H1 (cell line): ENCODE measurements at regions not wholly inside any gene's neighbourhood (a gene's known extent, or its start where the extent isn't known, plus 50 kb on each side); places are given as distances from the start of the nearest gene placed in this dataset.

Experiments used
- CTCF ChIA-PET: fragments of 300-600 bp; sonication (Branson Sonifier 250); formaldehyde crosslinking; loops from one replicate; lab custom pipeline; 2021; ENCODE audit not compliant: partially characterized antibody; lab: Charles Lee
- POLR2A ChIA-PET: fragments of 300-600 bp; sonication (Branson Sonifier 250); formaldehyde crosslinking; loops from one replicate; lab custom pipeline; 2021; ENCODE audit warnings: inconsistent platforms; ENCODE audit not compliant: partially characterized antibody; lab: Charles Lee
- DNase-seq, 2 experiments: peaks; one replicate each; pipeline versions ENCODE4 v3.0.0 to v3.0.0-alpha.2; 2010 to 2022; ENCODE audit warnings: low spot score in 2 of 2, low read depth in 1 of 2, mixed read lengths in 1 of 2
- FAIRE-seq: peaks from 2 replicates; lab custom pipeline; 2011; peaks lifted over from hg19 to GRCh38; lab: Jason Lieb, UNC
- H2AFZ ChIP-seq: 2 replicates; pipeline ENCODE4 v1.8.1; 2012; ENCODE audit warnings: low read length, inconsistent platforms
- H2AK5ac ChIP-seq: 2 replicates; pipeline ENCODE4 v1.6.1; 2013; ENCODE audit warnings: low read depth, low read length
- H2BK120ac ChIP-seq: replicated peaks from 2 replicates; pipeline ENCODE3; 2013; ENCODE audit warnings: low read depth, low read length, inconsistent platforms
- H2BK12ac ChIP-seq: 2 replicates; pipeline ENCODE4 v1.6.1; 2013; ENCODE audit warnings: low read depth, low read length
- H2BK15ac ChIP-seq: 2 replicates; pipeline ENCODE4 v1.6.1; 2013; ENCODE audit warnings: low read length
- H2BK20ac ChIP-seq: 2 replicates; pipeline ENCODE4 v1.6.1; 2013; ENCODE audit warnings: low read length
- H2BK5ac ChIP-seq: 2 replicates; pipeline ENCODE4 v1.6.1; 2013; ENCODE audit warnings: low read depth, low read length
- H3K14ac ChIP-seq: 2 replicates; pipeline ENCODE4 v1.6.1; 2013; ENCODE audit warnings: inconsistent platforms; ENCODE audit not compliant: insufficient read length
- H3K18ac ChIP-seq: 2 replicates; pipeline ENCODE4 v1.6.1; 2013; ENCODE audit warnings: low read length; ENCODE audit errors: extremely low read depth
- H3K23ac ChIP-seq: 2 replicates; pipeline ENCODE4 v1.6.1; 2013; ENCODE audit warnings: inconsistent platforms; ENCODE audit not compliant: insufficient read length
- H3K23me2 ChIP-seq: 2 replicates; pipeline ENCODE4 v1.6.1; 2013; ENCODE audit warnings: low read depth, low read length
- H3K27ac ChIP-seq: 2 replicates; pipeline ENCODE4 v1.6.1; 2011; ENCODE audit warnings: low read depth, low read length, inconsistent platforms
- H3K27me3 ChIP-seq, 4 experiments: replicated peaks in 1 of 4; 1 replicate in 1 of 4; 2 replicates in 3 of 4; pipeline versions ENCODE4 v1.6.1 to v1.8.1; 2011 to 2013; ENCODE audit warnings: low read length in 3 of 4, mild to moderate bottlenecking in 3 of 4, inconsistent platforms in 2 of 4, mixed read lengths in 2 of 4, moderate library complexity in 1 of 4; ENCODE audit not compliant: control insufficient read depth in 3 of 4, insufficient read depth in 3 of 4; ENCODE audit errors: extremely low read depth in 1 of 4
- H3K36me3 ChIP-seq, 4 experiments: 2 replicates each; pipeline versions ENCODE4 v1.6.1 to v1.8.1; 2011 to 2013; ENCODE audit warnings: mild to moderate bottlenecking in 4 of 4, low read length in 3 of 4, moderate library complexity in 2 of 4, control low read depth in 1 of 4, inconsistent platforms in 1 of 4; ENCODE audit not compliant: insufficient read depth in 4 of 4, control insufficient read depth in 2 of 4
- H3K4ac ChIP-seq: replicated peaks from 2 replicates; pipeline ENCODE3; 2013; ENCODE audit warnings: low read length, low read depth, mixed read lengths, inconsistent platforms; ENCODE audit not compliant: insufficient read length
- H3K4me1 ChIP-seq, 4 experiments: replicated peaks in 1 of 4; 1 replicate in 1 of 4; 2 replicates in 3 of 4; pipeline versions ENCODE4 v1.6.1 to v1.8.1; 2011 to 2013; ENCODE audit warnings: low read length in 3 of 4, inconsistent platforms in 2 of 4, mixed read lengths in 1 of 4; ENCODE audit not compliant: insufficient read depth in 4 of 4, control insufficient read depth in 3 of 4
- H3K4me2 ChIP-seq, 2 experiments: 2 replicates each; pipeline versions ENCODE4 v1.6.1 to v1.8.1; 2011 to 2013; ENCODE audit warnings: low read depth in 2 of 2, low read length in 2 of 2, control low read depth in 1 of 2, inconsistent platforms in 1 of 2, mild to moderate bottlenecking in 1 of 2; ENCODE audit not compliant: insufficient read depth in 1 of 2
- H3K4me3 ChIP-seq, 4 experiments: fragments of 200-600, 300-600 bp in 1 of 4; sonication (generic), shearing (Covaris generic), sonication (Bioruptor Twin) in 1 of 4; 2 replicates each; pipeline versions ENCODE4 v1.5.1 to v1.8.1; 2011 to 2016; ENCODE audit warnings: low read length in 4 of 4, low read depth in 3 of 4, control low read depth in 2 of 4, inconsistent platforms in 2 of 4, mild to moderate bottlenecking in 2 of 4, mixed read lengths in 1 of 4, moderate library complexity in 1 of 4; ENCODE audit not compliant: insufficient read depth in 2 of 4; ENCODE audit errors: extremely low read depth in 1 of 4
- H3K56ac ChIP-seq: replicated peaks from 2 replicates; pipeline ENCODE3; 2013; ENCODE audit warnings: low read depth, mild to moderate bottlenecking, mixed read lengths, low read length, inconsistent platforms; ENCODE audit not compliant: insufficient read length
- H3K79me1 ChIP-seq: 2 replicates; pipeline ENCODE4 v1.6.1; 2013; ENCODE audit warnings: low read depth, low read length, control low read depth
- H3K79me2 ChIP-seq, 2 experiments: 2 replicates each; pipeline versions ENCODE4 v1.6.1 to v1.8.1; 2012 to 2013; ENCODE audit warnings: low read length in 2 of 2, mild to moderate bottlenecking in 2 of 2, inconsistent platforms in 1 of 2; ENCODE audit not compliant: insufficient read depth in 2 of 2, control insufficient read depth in 1 of 2
- H3K9ac ChIP-seq, 4 experiments: replicated peaks in 1 of 4; 1 replicate in 1 of 4; 2 replicates in 3 of 4; pipeline versions ENCODE4 v1.6.1 to v1.8.1; 2011 to 2013; ENCODE audit warnings: low read depth in 3 of 4, low read length in 3 of 4, control low read depth in 2 of 4, mild to moderate bottlenecking in 2 of 4, moderate library complexity in 2 of 4, inconsistent platforms in 1 of 4; ENCODE audit errors: extremely low read depth in 1 of 4
- H3K9me3 ChIP-seq, 2 experiments: 2 replicates each; pipeline versions ENCODE4 v1.6.1 to v1.8.1; 2012 to 2013; ENCODE audit warnings: mild to moderate bottlenecking in 2 of 2, moderate library complexity in 2 of 2, control low read depth in 1 of 2, inconsistent platforms in 1 of 2, low read depth in 1 of 2, low read length in 1 of 2, mixed read lengths in 1 of 2; ENCODE audit not compliant: insufficient read depth in 2 of 2
- H4K20me1 ChIP-seq, 2 experiments: replicated peaks in 1 of 2; 2 replicates each; pipeline versions ENCODE3 to v1.8.1; 2011 to 2013; ENCODE audit warnings: inconsistent platforms in 2 of 2, low read length in 2 of 2, mild to moderate bottlenecking in 1 of 2; ENCODE audit not compliant: insufficient read depth in 2 of 2, control insufficient read depth in 1 of 2
- H4K5ac ChIP-seq: 2 replicates; pipeline ENCODE4 v1.6.1; 2013; ENCODE audit warnings: low read length, low read depth, mixed read lengths, inconsistent platforms; ENCODE audit not compliant: insufficient read length
- H4K8ac ChIP-seq: 2 replicates; pipeline ENCODE4 v1.8.0; 2013; ENCODE audit warnings: mild to moderate bottlenecking, moderate library complexity, low read length, inconsistent platforms; ENCODE audit not compliant: insufficient read depth; ENCODE audit errors: extremely low read depth
- H4K91ac ChIP-seq: replicated peaks from 2 replicates; pipeline ENCODE3; 2013; ENCODE audit warnings: low read length, mixed read lengths, inconsistent platforms; ENCODE audit not compliant: insufficient read length
- CHD2 ChIP-seq: IDR thresholded peaks from 2 replicates; pipeline ENCODE4 v1.6.1; 2012; ENCODE audit warnings: low read length, improper control_type of control experiment
- WGBS, 2 experiments: shearing (Covaris generic) in 1 of 2; methylation state at CpG; one replicate each; pipeline versions ENCODE4 v1.1.6 to v1.1.7; 2013 to 2015; ENCODE audit warnings: low lambda C conversion rate in 2 of 2, mixed read lengths in 2 of 2, inconsistent platforms in 1 of 2, low coverage in 1 of 2, missing lambda C conversion rate in 1 of 2; ENCODE audit not compliant: insufficient replicate concordance in 2 of 2, insufficient coverage in 1 of 2, insufficient read length in 1 of 2; ENCODE audit errors: extremely low coverage in 1 of 2, missing lambda C conversion rate in 1 of 2; 5-methylcytosine and 5-hydroxymethylcytosine counted together

DNA sequence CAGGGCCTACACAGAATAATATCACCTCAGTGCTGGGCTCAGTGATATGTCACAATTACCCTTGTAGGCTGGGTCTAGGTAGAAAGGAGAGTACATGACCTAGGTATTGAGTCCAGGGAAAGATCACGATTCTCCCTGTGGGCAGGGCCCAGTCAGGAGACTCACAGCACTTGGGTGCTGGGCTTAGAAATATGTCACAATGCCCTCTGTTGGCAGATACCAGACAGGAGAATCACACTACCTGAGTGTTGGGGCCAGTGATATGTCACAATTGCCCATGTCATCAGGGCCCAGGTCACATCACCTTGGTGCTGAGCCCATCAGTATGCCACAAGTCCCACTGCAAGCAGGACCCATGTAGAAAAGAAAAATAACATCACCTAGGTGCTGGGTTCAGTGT is 2105.5 kb downstream of the TP53TG3F start:
- FAIRE-seq: no peak
- H4K8ac ChIP-seq: no peak overlapping the region
- H4K5ac ChIP-seq: no peak overlapping the region
- no peak overlapping the region for H3K18ac ChIP-seq
- TF ChIP-seq CHD2: no peak
- TF ChIP-seq, all 59 proteins: peak for 0
- 75% methylated on average over 1 of the region's 1 CpG; no CpG with 5 or more reads in 1 of the 2 experiments for WGBS, 2 experiments
- Histone ChIP-seq H2BK15ac (no peak overlapping the region), H4K91ac (no peak overlapping the region), H3K56ac (no peak overlapping the region), H2AFZ (no peak overlapping the region), H3K4me1 (no peaks in the 10 kb centered on the region), H3K4me2 (no peak overlapping the region), H2BK12ac (no peak overlapping the region), H3K79me2 (no peaks in the 10 kb centered on the region), H3K36me3 (peaks cover 0 to 2% (median 0%) of the 10 kb centered on the region in 4 experiments; a peak in 2 of 8 replicates), H4K20me1 (no peaks in the 10 kb centered on the region), H2BK20ac (no peak overlapping the region), H3K79me1 (no peaks in the 10 kb centered on the region), H3K9ac (no peak overlapping the region), H3K27me3 (no peaks in the 10 kb centered on the region), H2BK120ac (no peak overlapping the region), H3K4ac (no peak overlapping the region), H3K9me3 (peaks cover 85 to 98% of the 10 kb centered on the region in 2 experiments), H3K4me3 (no peak overlapping the region), H2AK5ac (no peak overlapping the region), H3K23ac (no peak overlapping the region), H3K23me2 (no peaks in the 10 kb centered on the region), H3K27ac (no peak overlapping the region), H3K14ac (no peak overlapping the region), H2BK5ac (no peak overlapping the region)
- POLR2A ChIA-PET: no interaction called here
- CTCF ChIA-PET: no interaction called here
- no peak for DNase-seq
